Ovary (tissue), 7 donors: ENCODE measurements at regions not wholly inside any gene's neighbourhood (a gene's known extent, or its start where the extent isn't known, plus 50 kb on each side); places are given as distances from the start of the nearest gene placed in this dataset.
"Not testable (repeated sequence)": the region's sequence is repeated elsewhere in the genome, so short reads cannot be mapped to it uniquely, and the experiment has no call there.

Experiments
- DNase-seq, 5 donors: peaks; one replicate each; pipeline ENCODE4 v3.0.0-alpha.2; 2019 to 2020
- H3K27ac ChIP-seq, 2 donors: fragments of 200-600 bp; one replicate each; pipeline versions ENCODE4 v1.5.1 to v1.8.0; 2019 to 2022
- H3K27me3 ChIP-seq: fragments of 200-600 bp; one replicate; pipeline ENCODE4 v1.8.0; 2022
- H3K36me3 ChIP-seq: fragments of 200-600 bp; sonication (generic); one replicate; pipeline ENCODE4 v1.5.1; 2019
- H3K4me1 ChIP-seq: one replicate; pipeline ENCODE4 v1.8.1; 2013; ENCODE audit warnings: mild to moderate bottlenecking, moderate library complexity; ENCODE audit not compliant: insufficient read depth
- H3K4me3 ChIP-seq: fragments of 200-600 bp; sonication (generic); one replicate; pipeline ENCODE4 v1.5.1; 2017
- H3K9me3 ChIP-seq, 2 donors: fragments of 200-600 bp in 1 of 2; sonication (generic) in 1 of 2; one replicate each; pipeline versions ENCODE4 v1.5.1 to v1.8.1; 2013 to 2019; ENCODE audit warnings: mild to moderate bottlenecking in 1 of 2, moderate library complexity in 1 of 2
- CTCF ChIP-seq, 3 donors: fragments of 450-650 bp in 2 of 3; fragments of 200-600 bp in 1 of 3; IDR thresholded peaks; one replicate each; pipeline versions ENCODE4 v1.5.1 to v1.8.0; 2016 to 2022; ENCODE audit warnings: antibody characterized with exemption in 3 of 3, mild to moderate bottlenecking in 1 of 3
- EP300 ChIP-seq: sonication (generic); formaldehyde crosslinking; IDR thresholded peaks from one replicate; pipeline ENCODE4 v1.6.1; 2017; ENCODE audit warnings: antibody characterized with exemption
- POLR2A ChIP-seq: fragments of 450-650 bp; IDR thresholded peaks from one replicate; pipeline ENCODE4 v1.6.1; 2017; ENCODE audit warnings: antibody characterized with exemption, mild to moderate bottlenecking, moderate library complexity
- WGBS, 3 donors: extraction: QIAGEN DNeasy Blood & Tissue Kit in 1 of 3; methylation state at CpG; one replicate each; pipeline versions ENCODE4 v1.1.5 to v1.1.7; 2013 to 2017; 5-methylcytosine and 5-hydroxymethylcytosine counted together
- intact Hi-C, 4 donors: fragments of 100-400 bp; cut with DNase I; formaldehyde crosslinking; loops; one replicate each; pipeline versions ENCODE4 v1.11.0 to v1.15.1; 2022 to 2023
- donor health status: DM: no; HTN: no; CAD: no; lungs with moderate emphysema.
- donor health status: DM: no; HTN: no; CAD: no.
- donor health status: Bipolar disorder and iron deficiency.
- donor health status: DM: no; HTN: no; CAD: no.
- donor health status: DM: yes; HTN: yes; CAD: no.

- H3K9me3 ChIP-seq = no peaks in the 10 kb centered on the region
- no peaks in the 10 kb centered on the region for H3K4me1 ChIP-seq
- 83 to 91% (median 83%) methylated on average over 30 to 35 of the region's 35 CpGs for WGBS, 3 donors
- no peaks in the 10 kb centered on the region for H3K36me3 ChIP-seq
- TF ChIP-seq CTCF (IDR thresholded peaks at IDR 0.05) (no peak), POLR2A (no peak), EP300 (no peak)
- DNase-seq = peak in 2 of 5 donors; percentile 5 to 24
- no peak overlapping the region for H3K4me3 ChIP-seq
- intact Hi-C loops = no loop called here
- no peak overlapping the region for H3K27ac ChIP-seq
- no peaks in the 10 kb centered on the region for H3K27me3 ChIP-seq
Measured at GRCh38 chr17:22278302-22279275, 586.3 kb downstream of the KCNJ18 start.

- H3K9me3 ChIP-seq = no peaks in the 10 kb centered on the region
- peak in 2 of 5 donors; percentile 2 to 18 for DNase-seq
- intact Hi-C loops = no loop called here
Measured at GRCh38 chr17:22286337-22287041, 594.2 kb downstream of the KCNJ18 start.

GRCh38 chr17:22298484-22298951, 606.2 kb downstream of the KCNJ18 start:
- DNase-seq, H3K4me3 ChIP-seq, H3K4me1 ChIP-seq, H3K27me3 ChIP-seq, H3K9me3 ChIP-seq, H3K27ac ChIP-seq, H3K36me3 ChIP-seq, intact Hi-C loops: not testable (repeated sequence)
- 80 to 90% (median 89%) methylated on average over 21 to 27 of the region's 33 CpGs for WGBS, 3 donors

More at GRCh38 chr17:22286337-22287041, 594.2 kb downstream of the KCNJ18 start:
- Histone ChIP-seq H3K27me3 (no peaks in the 10 kb centered on the region), H3K36me3 (no peaks in the 10 kb centered on the region), H3K27ac (no peak overlapping the region), H3K4me3 (no peak overlapping the region), H3K4me1 (no peaks in the 10 kb centered on the region)
- TF ChIP-seq CTCF (IDR thresholded peaks at IDR 0.05) (no peak), EP300 (no peak), POLR2A (no peak)
- 75 to 83% (median 80%) methylated on average over 17 to 22 of the region's 22 CpGs for WGBS, 3 donors

- 77 to 84% (median 77%) methylated on average over 11 of the region's 11 CpGs for WGBS, 3 donors
- H3K36me3 ChIP-seq = no peaks in the 10 kb centered on the region
- no peak for TF ChIP-seq POLR2A
- no peak for TF ChIP-seq CTCF (IDR thresholded peaks at IDR 0.05)
- TF ChIP-seq EP300 = no peak
- H3K9me3 ChIP-seq = peaks cover 0 to 3% of the 10 kb centered on the region in 2 donors
- intact Hi-C loops = no loop called here
- no peaks in the 10 kb centered on the region for H3K27me3 ChIP-seq
- no peak for DNase-seq
- H3K4me1 ChIP-seq = no peaks in the 10 kb centered on the region
- H3K27ac ChIP-seq = no peak overlapping the region
- no peak overlapping the region for H3K4me3 ChIP-seq
Measured at GRCh38 chr17:22300177-22300576, 607.9 kb downstream of the KCNJ18 start.
